Left lung (tissue), 4 donors: ENCODE measurements at regions not wholly inside any gene's neighbourhood (a gene's known extent, or its start where the extent isn't known, plus 50 kb on each side); places are given as distances from the start of the nearest gene placed in this dataset.
"Not testable (repeated sequence)": the region's sequence is repeated elsewhere in the genome, so short reads cannot be mapped to it uniquely, and the experiment has no call there.

ENCODE experiments used
- ATAC-seq: fragments of 200-7000 bp; cut with Tn5 transposase; one replicate; pipeline ENCODE4 v1.9.1; 2020; ENCODE audit warnings: moderate library complexity
- DNase-seq, 4 donors: peaks; one replicate each; pipeline ENCODE4 v3.0.0-alpha.2; 2013 to 2020
- H3K27ac ChIP-seq, 2 donors: fragments of 200-600 bp; sonication (generic) in 1 of 2; one replicate each; pipeline versions ENCODE4 v1.5.0 to v1.8.0; 2020 to 2021
- H3K27me3 ChIP-seq, 2 donors: fragments of 200-600 bp; sonication (generic) in 1 of 2; one replicate each; pipeline versions ENCODE4 v1.5.0 to v1.8.0; 2020 to 2021
- H3K36me3 ChIP-seq, 2 donors: fragments of 200-600 bp; sonication (generic) in 1 of 2; one replicate each; pipeline versions ENCODE4 v1.5.0 to v1.8.0; 2020 to 2021
- H3K4me1 ChIP-seq, 2 donors: fragments of 200-600 bp; one replicate each; pipeline ENCODE4 v1.8.0; 2021
- H3K4me3 ChIP-seq, 2 donors: fragments of 200-600 bp; sonication (generic) in 1 of 2; one replicate each; pipeline versions ENCODE4 v1.5.0 to v1.8.0; 2020 to 2021; ENCODE audit warnings: mild to moderate bottlenecking in 1 of 2
- H3K9me3 ChIP-seq, 2 donors: fragments of 200-600 bp; sonication (generic) in 1 of 2; one replicate each; pipeline versions ENCODE4 v1.5.0 to v1.8.0; 2020 to 2021
- intact Hi-C, 2 donors: fragments of 100-400 bp; cut with DNase I; formaldehyde crosslinking; loops; one replicate each; pipeline versions ENCODE4 v1.11.2 to v1.14.2; 2022
- TF ChIP-seq, protein P1 (sequence below), 2 donors: fragments of 200-600 bp; sonication (generic) in 1 of 2; IDR thresholded peaks; one replicate each; pipeline versions ENCODE4 v1.5.0 to v1.8.0; 2021; ENCODE audit warnings: antibody characterized with exemption in 2 of 2
- donor health status: DM: no; HTN: yes; CAD: no.
- donor health status: DM: no; HTN: no; CAD: no.

DNA sequence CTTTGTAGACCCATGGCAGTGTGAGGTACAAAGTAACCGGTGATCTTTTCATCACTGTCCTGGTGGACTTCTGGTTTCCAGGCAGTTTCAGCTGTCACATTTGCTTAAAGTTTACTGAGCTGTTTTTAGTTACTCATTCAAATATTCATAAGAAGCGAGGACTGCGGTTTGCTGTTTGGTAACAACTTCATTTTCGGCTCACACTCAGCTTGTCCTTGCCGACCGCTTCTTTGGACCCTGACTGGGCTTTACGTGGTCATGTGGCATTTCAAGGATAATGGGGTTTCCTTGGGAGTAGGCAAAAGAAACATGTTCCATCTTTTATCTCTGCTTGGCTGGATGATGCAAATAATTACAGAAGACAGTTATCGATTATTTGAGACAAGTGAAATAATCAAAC, 350.7 kb downstream of the PAX3 start:
- ATAC-seq = no peak
- H3K4me1 ChIP-seq = no peaks in the 10 kb centered on the region
- TF ChIP-seq, protein P1, sequence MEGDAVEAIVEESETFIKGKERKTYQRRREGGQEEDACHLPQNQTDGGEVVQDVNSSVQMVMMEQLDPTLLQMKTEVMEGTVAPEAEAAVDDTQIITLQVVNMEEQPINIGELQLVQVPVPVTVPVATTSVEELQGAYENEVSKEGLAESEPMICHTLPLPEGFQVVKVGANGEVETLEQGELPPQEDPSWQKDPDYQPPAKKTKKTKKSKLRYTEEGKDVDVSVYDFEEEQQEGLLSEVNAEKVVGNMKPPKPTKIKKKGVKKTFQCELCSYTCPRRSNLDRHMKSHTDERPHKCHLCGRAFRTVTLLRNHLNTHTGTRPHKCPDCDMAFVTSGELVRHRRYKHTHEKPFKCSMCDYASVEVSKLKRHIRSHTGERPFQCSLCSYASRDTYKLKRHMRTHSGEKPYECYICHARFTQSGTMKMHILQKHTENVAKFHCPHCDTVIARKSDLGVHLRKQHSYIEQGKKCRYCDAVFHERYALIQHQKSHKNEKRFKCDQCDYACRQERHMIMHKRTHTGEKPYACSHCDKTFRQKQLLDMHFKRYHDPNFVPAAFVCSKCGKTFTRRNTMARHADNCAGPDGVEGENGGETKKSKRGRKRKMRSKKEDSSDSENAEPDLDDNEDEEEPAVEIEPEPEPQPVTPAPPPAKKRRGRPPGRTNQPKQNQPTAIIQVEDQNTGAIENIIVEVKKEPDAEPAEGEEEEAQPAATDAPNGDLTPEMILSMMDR (IDR thresholded peaks at IDR 0.05) = no peak
- H3K9me3 ChIP-seq = no peaks in the 10 kb centered on the region
- intact Hi-C loops = no loop called here
- no peaks in the 10 kb centered on the region for H3K36me3 ChIP-seq
- DNase-seq = no peak
- no peaks in the 10 kb centered on the region for H3K27me3 ChIP-seq
- no peak overlapping the region for H3K4me3 ChIP-seq
- H3K27ac ChIP-seq = no peak overlapping the region

DNA sequence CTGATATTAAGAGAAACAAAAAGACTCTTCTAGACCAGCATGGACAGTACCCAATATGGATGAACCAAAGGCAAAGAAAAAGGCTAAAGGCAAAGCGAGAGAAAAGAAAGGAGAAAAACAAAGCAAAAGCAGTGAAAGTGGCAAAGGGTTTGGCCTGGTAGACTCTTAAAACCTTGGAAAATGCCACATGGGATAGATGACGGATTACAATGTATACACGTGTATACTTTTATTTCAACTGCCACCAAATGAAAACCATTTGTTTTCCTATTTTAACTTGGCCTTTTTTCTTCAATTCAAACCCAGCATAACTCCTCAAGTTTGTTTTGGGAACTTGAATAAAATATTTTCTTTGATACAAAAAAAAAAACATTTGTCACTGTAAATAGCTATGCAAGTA, 354.3 kb downstream of the PAX3 start:
- not testable (repeated sequence) for H3K4me3 ChIP-seq, H3K27me3 ChIP-seq, ATAC-seq

DNA sequence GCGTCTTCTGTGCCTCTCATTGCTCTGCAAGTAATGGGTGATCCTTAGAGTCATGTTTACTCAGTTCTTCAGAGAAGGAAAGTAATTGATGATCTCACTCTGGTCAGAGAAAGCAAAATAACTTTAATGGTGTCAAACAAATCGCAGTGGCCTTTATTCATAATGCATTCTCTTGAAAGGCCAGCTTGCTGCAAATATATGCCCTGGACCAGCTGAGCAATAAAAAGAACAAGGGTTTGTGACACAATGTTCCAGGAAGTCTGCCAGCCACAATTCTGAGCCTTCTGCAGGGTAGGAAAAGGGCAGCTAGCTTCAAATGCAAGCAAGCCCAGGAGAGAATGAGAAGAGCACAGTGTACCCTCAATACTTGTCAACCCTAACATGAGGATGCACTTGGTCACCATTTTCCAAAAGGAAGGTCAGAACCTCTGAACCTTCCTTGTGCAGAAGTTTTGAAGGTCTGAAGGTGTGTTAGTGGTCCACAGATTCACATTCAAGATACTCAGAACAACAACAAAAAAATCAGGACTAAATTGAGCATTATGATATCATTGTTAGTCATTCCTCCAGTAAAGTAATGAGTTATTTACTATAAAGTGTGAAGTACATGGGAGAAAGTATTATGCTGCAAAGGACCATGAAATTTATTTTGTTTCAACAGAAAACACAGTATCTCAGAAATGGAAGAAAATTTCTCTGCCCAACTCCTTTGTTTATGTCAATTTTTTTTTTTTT, 355.6 kb downstream of the PAX3 start:
- H3K9me3 ChIP-seq = no peaks in the 10 kb centered on the region
- intact Hi-C loops = no loop called here
- TF ChIP-seq, protein P1 (IDR thresholded peaks at IDR 0.05) = no peak
- no peaks in the 10 kb centered on the region for H3K27me3 ChIP-seq
- H3K4me1 ChIP-seq = no peaks in the 10 kb centered on the region
- ATAC-seq (peak; percentile 88), DNase-seq (peak in 1 of 4 donors; percentile 35)
- no peaks in the 10 kb centered on the region for H3K36me3 ChIP-seq
- H3K27ac ChIP-seq = peak overlapping the region in 1 of 2 donors; percentile 8
- H3K4me3 ChIP-seq = no peak overlapping the region

More for the DNA sequence above, 354.3 kb downstream of the PAX3 start:
- intact Hi-C loops, H3K36me3 ChIP-seq, H3K27ac ChIP-seq, DNase-seq, H3K9me3 ChIP-seq, H3K4me1 ChIP-seq: not testable (repeated sequence)

DNA sequence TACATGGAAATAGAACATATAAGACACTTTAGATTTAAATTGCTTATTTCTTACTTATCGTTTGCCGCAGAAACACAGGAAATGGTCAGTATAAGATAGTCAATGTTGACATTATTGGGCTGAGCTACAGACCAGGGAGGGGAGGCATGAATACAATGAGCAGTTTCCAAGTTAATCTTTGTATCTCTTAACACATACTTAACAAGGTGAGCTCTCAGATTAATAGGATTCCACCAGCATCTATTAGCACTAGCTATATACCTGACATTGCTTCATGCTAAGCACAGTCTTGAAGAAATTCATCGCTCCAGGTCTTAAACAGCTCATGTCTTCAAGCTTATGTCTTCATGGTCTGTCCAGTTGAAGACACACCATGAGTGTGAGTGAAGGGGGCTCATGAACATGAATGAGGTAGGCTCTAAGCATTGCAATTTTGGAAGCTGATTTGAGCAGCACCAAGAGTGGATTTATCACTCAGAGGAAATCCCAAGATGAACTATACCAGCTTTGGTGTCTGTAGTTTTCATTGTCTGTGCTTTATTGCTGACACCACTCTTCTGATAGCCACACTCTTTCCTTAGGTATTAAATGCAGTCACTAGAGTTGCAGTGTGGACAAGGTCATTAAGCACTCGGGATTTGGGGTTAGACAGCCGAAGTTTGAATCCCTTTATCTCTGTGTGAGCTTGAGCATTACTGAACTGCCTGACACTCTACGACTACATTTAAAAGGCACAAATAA, 359.3 kb upstream of the EPHA4 start:
- Histone ChIP-seq H3K9me3 (no peaks in the 10 kb centered on the region), H3K27me3 (no peaks in the 10 kb centered on the region), H3K4me1 (no peaks in the 10 kb centered on the region), H3K4me3 (no peak overlapping the region), H3K36me3 (no peaks in the 10 kb centered on the region), H3K27ac (no peak overlapping the region)
- TF ChIP-seq, protein P1 (IDR thresholded peaks at IDR 0.05) = no peak
- DNase-seq = no peak
- ATAC-seq = no peak
- intact Hi-C loops = no loop called here

DNA sequence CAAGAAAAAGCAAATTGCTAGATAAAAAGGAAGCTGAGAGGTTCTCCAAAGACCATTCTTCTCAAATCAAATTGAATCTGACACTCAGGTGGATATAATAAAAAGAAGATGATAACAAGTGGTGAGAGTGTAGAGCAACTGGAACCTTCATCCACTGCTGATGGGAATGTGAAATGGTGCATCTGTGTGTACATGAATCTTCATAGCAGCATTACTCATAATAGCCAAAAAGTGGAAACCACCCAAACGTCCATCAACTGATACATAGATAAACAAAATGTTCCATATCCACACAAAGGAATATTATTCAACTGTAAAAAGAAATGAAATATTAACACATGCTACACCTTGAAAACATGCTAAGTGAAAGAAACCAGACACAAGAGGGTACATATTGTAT, 357.2 kb upstream of the EPHA4 start:
- TF ChIP-seq, protein P1 (IDR thresholded peaks at IDR 0.05) = no peak
- no peak for DNase-seq
- ATAC-seq = no peak
- no peaks in the 10 kb centered on the region for H3K9me3 ChIP-seq
- no peaks in the 10 kb centered on the region for H3K4me1 ChIP-seq
- intact Hi-C loops = no loop called here
- no peak overlapping the region for H3K27ac ChIP-seq
- no peaks in the 10 kb centered on the region for H3K27me3 ChIP-seq
- no peaks in the 10 kb centered on the region for H3K36me3 ChIP-seq
- H3K4me3 ChIP-seq = no peak overlapping the region
